ENCODE measurements at regions not wholly inside any gene's neighbourhood (a gene's known extent, or its start where the extent isn't known, plus 50 kb on each side); places are given as distances from the start of the nearest gene placed in this dataset.

- TF ChIP-seq EP300 (IDR thresholded peaks at IDR 0.05) (no peak), CTCF (IDR thresholded peaks at IDR 0.05) (no peak), HDAC2 (IDR thresholded peaks at IDR 0.05) (no peak)
Observed at GRCh38 chr5:121748686-121749085, 103.0 kb upstream of the FTMT start.
